Liver (tissue), 7 donors: ENCODE measurements at regions not wholly inside any gene's neighbourhood (a gene's known extent, or its start where the extent isn't known, plus 50 kb on each side); places are given as distances from the start of the nearest gene placed in this dataset.
"Not testable (repeated sequence)": the region's sequence is repeated elsewhere in the genome, so short reads cannot be mapped to it uniquely, and the experiment has no call there.

ENCODE experiments used
- DNase-seq: peaks from one replicate; pipeline ENCODE4 v3.0.0-alpha.2; 2017; ENCODE audit warnings: low spot score
- H3K27ac ChIP-seq, 2 donors: one replicate each; pipeline ENCODE4 v1.7.0; 2013; ENCODE audit warnings: inconsistent platforms in 2 of 2, low read length in 2 of 2, control low read depth in 1 of 2, low read depth in 1 of 2, mild to moderate bottlenecking in 1 of 2
- H3K27me3 ChIP-seq, 4 donors: one replicate each; pipeline versions ENCODE4 v1.6.1 to v1.7.0; 2013; ENCODE audit warnings: low read length in 3 of 4, inconsistent platforms in 1 of 4, mild to moderate bottlenecking in 1 of 4, moderate library complexity in 1 of 4; ENCODE audit not compliant: control insufficient read depth in 4 of 4, insufficient read depth in 4 of 4
- H3K36me3 ChIP-seq, 4 donors: one replicate each; pipeline versions ENCODE4 v1.6.1 to v1.7.0; 2013; ENCODE audit warnings: low read length in 3 of 4, mild to moderate bottlenecking in 3 of 4, low read depth in 1 of 4, moderate library complexity in 1 of 4; ENCODE audit not compliant: control insufficient read depth in 4 of 4, insufficient read depth in 3 of 4
- H3K4me1 ChIP-seq, 4 donors: one replicate each; pipeline versions ENCODE4 v1.6.1 to v1.7.0; 2013; ENCODE audit warnings: low read length in 3 of 4, mild to moderate bottlenecking in 3 of 4, moderate library complexity in 1 of 4; ENCODE audit not compliant: control insufficient read depth in 4 of 4, insufficient read depth in 4 of 4
- H3K4me3 ChIP-seq, 3 donors: one replicate each; pipeline versions ENCODE4 v1.6.1 to v1.7.0; 2013; ENCODE audit warnings: low read length in 3 of 3, control low read depth in 1 of 3, low read depth in 1 of 3, mild to moderate bottlenecking in 1 of 3
- H3K9ac ChIP-seq, 2 donors: one replicate each; pipeline ENCODE4 v1.7.0; 2013; ENCODE audit warnings: low read length in 2 of 2, mild to moderate bottlenecking in 2 of 2, moderate library complexity in 2 of 2, control low read depth in 1 of 2, low read depth in 1 of 2
- H3K9me3 ChIP-seq, 4 donors: one replicate each; pipeline versions ENCODE4 v1.6.1 to v1.7.0; 2013; ENCODE audit warnings: low read length in 3 of 4; ENCODE audit not compliant: control insufficient read depth in 4 of 4
- EGR1 ChIP-seq, 2 donors: IDR thresholded peaks; 2 replicates each; pipeline ENCODE4 v1.6.1; 2016 to 2018; ENCODE audit warnings: antibody characterized with exemption in 2 of 2, low read depth in 2 of 2
- FOXA1 ChIP-seq: IDR thresholded peaks from 2 replicates; pipeline ENCODE4 v1.6.1; 2016; ENCODE audit warnings: antibody characterized with exemption
- FOXA2 ChIP-seq: IDR thresholded peaks from 2 replicates; pipeline ENCODE4 v1.6.1; 2016; ENCODE audit warnings: antibody characterized with exemption
- GABPA ChIP-seq, 2 donors: IDR thresholded peaks in 1 of 2; conservative IDR thresholded peaks in 1 of 2; 2 replicates each; pipeline ENCODE4 v1.6.1; 2016; ENCODE audit warnings: antibody characterized with exemption in 2 of 2, mild to moderate bottlenecking in 1 of 2, moderate library complexity in 1 of 2
- HNF4A ChIP-seq, 2 donors: conservative IDR thresholded peaks; 2 replicates each; pipeline ENCODE4 v1.6.1; 2016; ENCODE audit warnings: antibody characterized with exemption in 2 of 2, mild to moderate bottlenecking in 2 of 2
- HNF4G ChIP-seq: IDR thresholded peaks from 2 replicates; pipeline ENCODE4 v1.6.1; 2016; ENCODE audit warnings: antibody characterized with exemption
- JUND ChIP-seq, 2 donors: IDR thresholded peaks; 2 replicates each; pipeline ENCODE4 v1.6.1; 2016; ENCODE audit warnings: antibody characterized with exemption in 2 of 2
- NR2F2 ChIP-seq: IDR thresholded peaks from 2 replicates; pipeline ENCODE4 v1.6.1; 2016; ENCODE audit warnings: antibody characterized with exemption
- RXRA ChIP-seq, 2 donors: IDR thresholded peaks; 2 replicates each; pipeline ENCODE4 v1.6.1; 2017 to 2018; ENCODE audit warnings: antibody characterized with exemption in 2 of 2, mild to moderate bottlenecking in 1 of 2
- SP1 ChIP-seq: IDR thresholded peaks from 2 replicates; pipeline ENCODE4 v1.6.1; 2018; ENCODE audit warnings: antibody characterized with exemption, mild to moderate bottlenecking
- TAF1 ChIP-seq: conservative IDR thresholded peaks from 2 replicates; pipeline ENCODE4 v1.6.1; 2016; ENCODE audit warnings: antibody characterized with exemption, mild to moderate bottlenecking
- YY1 ChIP-seq: IDR thresholded peaks from 2 replicates; pipeline ENCODE4 v1.6.1; 2016; ENCODE audit warnings: antibody characterized with exemption, mild to moderate bottlenecking
- WGBS: extraction: QIAGEN DNeasy Blood & Tissue Kit; methylation state at CpG from one replicate; pipeline ENCODE4 v1.1.7; 2013; 5-methylcytosine and 5-hydroxymethylcytosine counted together
- TF ChIP-seq, protein P1 (sequence below): IDR thresholded peaks from 2 replicates; pipeline ENCODE4 v1.6.1; 2016; ENCODE audit warnings: antibody characterized with exemption, mild to moderate bottlenecking
- TF ChIP-seq, protein P2 (sequence below): IDR thresholded peaks from 2 replicates; pipeline ENCODE4 v1.6.1; 2016; ENCODE audit warnings: antibody characterized with exemption
- TF ChIP-seq, protein P3 (sequence below): IDR thresholded peaks from 2 replicates; pipeline ENCODE4 v1.6.1; 2016; ENCODE audit warnings: antibody characterized with exemption
- TF ChIP-seq, protein P4 (sequence below): IDR thresholded peaks from 2 replicates; pipeline ENCODE4 v1.6.1; 2016; ENCODE audit warnings: antibody characterized with exemption
- donor health status: healthy.
- donor health status: healthy.
- donor health status: healthy.
- donor health status: healthy.

DNA sequence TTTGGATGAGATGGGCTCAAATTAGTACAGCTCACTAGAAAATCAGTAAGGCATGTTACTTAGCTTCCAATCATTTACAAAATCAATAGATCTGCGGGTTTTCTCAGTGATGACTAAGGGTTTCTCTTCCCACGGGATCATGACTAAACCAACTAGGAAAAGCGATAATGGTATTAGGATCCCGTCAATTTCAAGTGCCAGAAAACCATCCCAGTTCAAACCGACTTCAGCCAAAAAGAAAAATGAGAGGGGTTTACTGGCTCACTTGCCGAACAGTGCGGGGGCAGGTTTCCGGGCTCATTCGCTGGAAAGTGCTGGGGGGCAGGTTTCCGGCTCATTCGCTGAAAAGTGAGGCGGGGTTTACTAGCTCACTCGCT, 62.1 kb upstream of the LYZL2 start:
- no peak overlapping the region for H3K27ac ChIP-seq
- peaks cover 0 to 2% (median 0%) of the 10 kb centered on the region in 4 donors for H3K27me3 ChIP-seq
- no peaks in the 10 kb centered on the region for H3K4me1 ChIP-seq
- DNase-seq = no peak
- no peak overlapping the region for H3K9ac ChIP-seq
- H3K4me3 ChIP-seq = no peak overlapping the region
- H3K9me3 ChIP-seq = no peaks in the 10 kb centered on the region
- 93% methylated on average over 13 of the region's 13 CpGs for WGBS
- no peaks in the 10 kb centered on the region for H3K36me3 ChIP-seq
- TF ChIP-seq RXRA (IDR thresholded peaks at IDR 0.05) (no peak), GABPA (IDR thresholded peaks at IDR 0.05 in 1 of 2, conservative IDR thresholded peaks at IDR 0.05 in 1 of 2) (no peak), SP1 (no peak), JUND (IDR thresholded peaks at IDR 0.05) (no peak), EGR1 (IDR thresholded peaks at IDR 0.05; ENCODE audit: low read depth in 2 of 2) (no peak), FOXA2 (no peak), HNF4A (conservative IDR thresholded peaks at IDR 0.05) (no peak), HNF4G (no peak)
- TF ChIP-seq, protein P1, sequence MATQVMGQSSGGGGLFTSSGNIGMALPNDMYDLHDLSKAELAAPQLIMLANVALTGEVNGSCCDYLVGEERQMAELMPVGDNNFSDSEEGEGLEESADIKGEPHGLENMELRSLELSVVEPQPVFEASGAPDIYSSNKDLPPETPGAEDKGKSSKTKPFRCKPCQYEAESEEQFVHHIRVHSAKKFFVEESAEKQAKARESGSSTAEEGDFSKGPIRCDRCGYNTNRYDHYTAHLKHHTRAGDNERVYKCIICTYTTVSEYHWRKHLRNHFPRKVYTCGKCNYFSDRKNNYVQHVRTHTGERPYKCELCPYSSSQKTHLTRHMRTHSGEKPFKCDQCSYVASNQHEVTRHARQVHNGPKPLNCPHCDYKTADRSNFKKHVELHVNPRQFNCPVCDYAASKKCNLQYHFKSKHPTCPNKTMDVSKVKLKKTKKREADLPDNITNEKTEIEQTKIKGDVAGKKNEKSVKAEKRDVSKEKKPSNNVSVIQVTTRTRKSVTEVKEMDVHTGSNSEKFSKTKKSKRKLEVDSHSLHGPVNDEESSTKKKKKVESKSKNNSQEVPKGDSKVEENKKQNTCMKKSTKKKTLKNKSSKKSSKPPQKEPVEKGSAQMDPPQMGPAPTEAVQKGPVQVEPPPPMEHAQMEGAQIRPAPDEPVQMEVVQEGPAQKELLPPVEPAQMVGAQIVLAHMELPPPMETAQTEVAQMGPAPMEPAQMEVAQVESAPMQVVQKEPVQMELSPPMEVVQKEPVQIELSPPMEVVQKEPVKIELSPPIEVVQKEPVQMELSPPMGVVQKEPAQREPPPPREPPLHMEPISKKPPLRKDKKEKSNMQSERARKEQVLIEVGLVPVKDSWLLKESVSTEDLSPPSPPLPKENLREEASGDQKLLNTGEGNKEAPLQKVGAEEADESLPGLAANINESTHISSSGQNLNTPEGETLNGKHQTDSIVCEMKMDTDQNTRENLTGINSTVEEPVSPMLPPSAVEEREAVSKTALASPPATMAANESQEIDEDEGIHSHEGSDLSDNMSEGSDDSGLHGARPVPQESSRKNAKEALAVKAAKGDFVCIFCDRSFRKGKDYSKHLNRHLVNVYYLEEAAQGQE = no peak
- TF ChIP-seq, protein P2, sequence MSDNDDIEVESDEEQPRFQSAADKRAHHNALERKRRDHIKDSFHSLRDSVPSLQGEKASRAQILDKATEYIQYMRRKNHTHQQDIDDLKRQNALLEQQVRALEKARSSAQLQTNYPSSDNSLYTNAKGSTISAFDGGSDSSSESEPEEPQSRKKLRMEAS = no peak
- TF ChIP-seq, protein P3, sequence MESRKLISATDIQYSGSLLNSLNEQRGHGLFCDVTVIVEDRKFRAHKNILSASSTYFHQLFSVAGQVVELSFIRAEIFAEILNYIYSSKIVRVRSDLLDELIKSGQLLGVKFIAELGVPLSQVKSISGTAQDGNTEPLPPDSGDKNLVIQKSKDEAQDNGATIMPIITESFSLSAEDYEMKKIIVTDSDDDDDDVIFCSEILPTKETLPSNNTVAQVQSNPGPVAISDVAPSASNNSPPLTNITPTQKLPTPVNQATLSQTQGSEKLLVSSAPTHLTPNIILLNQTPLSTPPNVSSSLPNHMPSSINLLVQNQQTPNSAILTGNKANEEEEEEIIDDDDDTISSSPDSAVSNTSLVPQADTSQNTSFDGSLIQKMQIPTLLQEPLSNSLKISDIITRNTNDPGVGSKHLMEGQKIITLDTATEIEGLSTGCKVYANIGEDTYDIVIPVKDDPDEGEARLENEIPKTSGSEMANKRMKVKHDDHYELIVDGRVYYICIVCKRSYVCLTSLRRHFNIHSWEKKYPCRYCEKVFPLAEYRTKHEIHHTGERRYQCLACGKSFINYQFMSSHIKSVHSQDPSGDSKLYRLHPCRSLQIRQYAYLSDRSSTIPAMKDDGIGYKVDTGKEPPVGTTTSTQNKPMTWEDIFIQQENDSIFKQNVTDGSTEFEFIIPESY = no peak

DNA sequence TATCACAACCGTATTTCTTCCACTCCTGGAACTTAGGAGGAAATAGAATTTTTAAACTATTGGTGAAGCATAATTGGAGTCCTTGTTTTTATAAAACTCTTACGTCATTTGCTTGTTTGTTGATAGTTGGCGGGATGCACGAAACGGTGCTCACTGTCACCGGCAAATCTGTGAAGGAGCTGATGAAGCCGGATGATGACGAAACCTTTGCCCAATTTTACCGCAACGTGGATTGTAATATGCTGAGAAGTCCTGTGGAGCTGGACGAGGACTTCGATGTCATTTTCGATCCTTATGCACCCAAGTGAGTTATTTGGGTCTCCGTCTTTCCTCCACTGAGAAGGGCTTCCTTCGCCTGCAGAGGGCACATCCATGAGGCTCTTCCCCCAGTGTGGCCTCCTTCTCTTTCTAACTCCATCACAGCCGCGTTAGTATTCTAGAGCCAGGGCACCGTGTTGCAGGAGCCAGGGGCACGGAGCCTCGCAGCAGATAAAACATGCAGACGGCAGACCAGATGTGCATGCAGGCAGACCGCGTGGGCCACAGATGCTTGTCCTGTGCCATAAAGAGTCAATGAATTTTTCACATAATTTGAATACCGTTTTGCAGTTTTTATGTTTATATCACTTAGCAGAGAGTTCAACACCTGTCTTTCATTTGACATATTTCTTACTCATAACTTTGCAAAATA, 61.5 kb upstream of the LYZL2 start:
- not testable (repeated sequence) for DNase-seq

DNA sequence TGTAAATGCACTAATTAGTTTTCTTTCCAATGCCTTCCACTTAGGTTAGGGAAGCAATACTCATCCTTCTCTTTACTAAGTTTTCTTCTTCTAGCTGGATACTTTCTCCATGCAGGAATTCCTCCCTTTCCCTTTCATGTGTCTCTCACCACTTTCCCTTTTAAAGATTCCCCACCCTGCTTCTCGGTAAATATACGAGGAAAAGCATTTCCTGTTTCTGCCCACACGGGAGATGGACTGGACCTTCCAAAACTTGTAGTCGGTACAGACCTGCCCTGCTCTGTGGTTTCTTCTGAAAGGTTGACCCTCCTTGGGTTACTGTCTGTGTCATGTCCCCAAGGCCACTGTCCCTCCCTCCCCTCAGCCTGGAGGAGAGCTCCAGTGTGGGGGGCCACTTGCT, 58.9 kb upstream of the LYZL2 start:
- WGBS = 59% methylated on average over 4 of the region's 4 CpGs
- no peak for DNase-seq
- TF ChIP-seq RXRA (IDR thresholded peaks at IDR 0.05) (no peak), TAF1 (no peak), EGR1 (IDR thresholded peaks at IDR 0.05; ENCODE audit: low read depth in 2 of 2) (no peak), FOXA1 (no peak), GABPA (IDR thresholded peaks at IDR 0.05 in 1 of 2, conservative IDR thresholded peaks at IDR 0.05 in 1 of 2) (no peak), NR2F2 (no peak), FOXA2 (no peak), YY1 (no peak)
- TF ChIP-seq, protein P2 = no peak
- TF ChIP-seq, protein P4, sequence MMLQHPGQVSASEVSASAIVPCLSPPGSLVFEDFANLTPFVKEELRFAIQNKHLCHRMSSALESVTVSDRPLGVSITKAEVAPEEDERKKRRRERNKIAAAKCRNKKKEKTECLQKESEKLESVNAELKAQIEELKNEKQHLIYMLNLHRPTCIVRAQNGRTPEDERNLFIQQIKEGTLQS = no peak
- TF ChIP-seq, protein P3 = no peak

More for the DNA sequence above, 61.5 kb upstream of the LYZL2 start:
- not testable (repeated sequence) for H3K4me3 ChIP-seq, H3K27ac ChIP-seq, H3K4me1 ChIP-seq, H3K9ac ChIP-seq, H3K9me3 ChIP-seq, H3K36me3 ChIP-seq, H3K27me3 ChIP-seq
- 85% methylated on average over 24 of the region's 24 CpGs for WGBS

More for the DNA sequence above, 58.9 kb upstream of the LYZL2 start:
- Histone ChIP-seq H3K4me1 (no peaks in the 10 kb centered on the region), H3K36me3 (no peaks in the 10 kb centered on the region), H3K27me3 (peaks cover 0 to 3% (median under 1%) of the 10 kb centered on the region in 4 donors), H3K9ac (no peak overlapping the region), H3K27ac (no peak overlapping the region), H3K9me3 (no peaks in the 10 kb centered on the region), H3K4me3 (no peak overlapping the region)
